ENCODE measurements at regions not wholly inside any gene's neighbourhood (a gene's known extent, or its start where the extent isn't known, plus 50 kb on each side); places are given as distances from the start of the nearest gene placed in this dataset.

GRCh38 chr13:64672751-64673150, 2557.4 kb downstream of the PCDH9 start:
- no peaks in the 10 kb centered on the region for H3K9me3 ChIP-seq
- H3K36me3 ChIP-seq: no peaks in the 10 kb centered on the region
- no peak for ATAC-seq
- WGBS, 2 donors: 67 to 79% methylated on average over 2 of the region's 2 CpGs
- H3K4me3 ChIP-seq: no peak overlapping the region
- H3K27me3 ChIP-seq: no peaks in the 10 kb centered on the region
- H3K4me1 ChIP-seq: no peaks in the 10 kb centered on the region
- intact Hi-C loops (cut with DNase I): no loop called here
- no peak for DNase-seq
- no peak overlapping the region for H3K27ac ChIP-seq
- TF ChIP-seq CTCF (IDR thresholded peaks at IDR 0.05): no peak
- FAIRE-seq: no peak

GRCh38 chr13:64662887-64663593, 2567.1 kb downstream of the PCDH9 start:
- no peaks in the 10 kb centered on the region for H3K4me1 ChIP-seq
- H3K4me3 ChIP-seq: no peak overlapping the region
- TF ChIP-seq CTCF (IDR thresholded peaks at IDR 0.05): no peak
- H3K36me3 ChIP-seq: no peaks in the 10 kb centered on the region
- H3K27ac ChIP-seq: no peak overlapping the region
- no peaks in the 10 kb centered on the region for H3K27me3 ChIP-seq
- FAIRE-seq: no peak
- H3K9me3 ChIP-seq: no peaks in the 10 kb centered on the region
- ATAC-seq: no peak
- intact Hi-C loops (cut with DNase I): no loop called here
- no peak for DNase-seq
- 62 to 80% methylated on average over 7 of the region's 7 CpGs for WGBS, 2 donors

- FAIRE-seq (no peak), ATAC-seq (no peak), DNase-seq (no peak)
- TF ChIP-seq CTCF (IDR thresholded peaks at IDR 0.05): no peak
- intact Hi-C loops (cut with DNase I): no loop called here
- H3K27ac ChIP-seq: no peak overlapping the region
- H3K4me3 ChIP-seq: no peak overlapping the region
- no peaks in the 10 kb centered on the region for H3K27me3 ChIP-seq
- no peaks in the 10 kb centered on the region for H3K4me1 ChIP-seq
- H3K9me3 ChIP-seq: no peaks in the 10 kb centered on the region
- no peaks in the 10 kb centered on the region for H3K36me3 ChIP-seq
These were observed 2581.8 kb downstream of the PCDH9 start for GRCh38 chr13:64648293-64648692.

GRCh38 chr13:64643066-64643465, 2587.1 kb downstream of the PCDH9 start:
- Histone ChIP-seq H3K27me3 (no peaks in the 10 kb centered on the region), H3K27ac (no peak overlapping the region), H3K36me3 (no peaks in the 10 kb centered on the region), H3K4me3 (no peak overlapping the region), H3K4me1 (no peaks in the 10 kb centered on the region), H3K9me3 (no peaks in the 10 kb centered on the region)
- intact Hi-C loops (cut with DNase I): no loop called here
- 17 to 22% methylated on average over 2 of the region's 2 CpGs for WGBS, 2 donors
- TF ChIP-seq CTCF (IDR thresholded peaks at IDR 0.05): no peak
- FAIRE-seq (no peak), DNase-seq (no peak), ATAC-seq (no peak)

GRCh38 chr13:64640002-64640401, 2590.1 kb downstream of the PCDH9 start:
- FAIRE-seq (no peak), DNase-seq (no peak), ATAC-seq (no peak)
- H3K4me3 ChIP-seq: no peak overlapping the region
- WGBS, 2 donors: 3 to 8% methylated on average over 2 of the region's 2 CpGs
- H3K9me3 ChIP-seq: no peaks in the 10 kb centered on the region
- H3K36me3 ChIP-seq: no peaks in the 10 kb centered on the region
- H3K4me1 ChIP-seq: no peaks in the 10 kb centered on the region
- TF ChIP-seq CTCF (IDR thresholded peaks at IDR 0.05): no peak
- no peak overlapping the region for H3K27ac ChIP-seq
- intact Hi-C loops (cut with DNase I): no loop called here
- H3K27me3 ChIP-seq: no peaks in the 10 kb centered on the region

Data from pancreas (tissue), 10 donors.